Stimulated activated CD4-positive, alpha-beta T cell treated with anti-CD3 and anti-CD28 coated beads, TNF-alpha, amount 100 ng/mL, for 1 hour (primary cell): ENCODE measurements at regions not wholly inside any gene's neighbourhood (a gene's known extent, or its start where the extent isn't known, plus 50 kb on each side); places are given as distances from the start of the nearest gene placed in this dataset.

Source experiments
- DNase-seq, 3 donors: peaks; one replicate each; pipeline ENCODE4 v3.0.0-alpha.2; 2020; ENCODE audit warnings: low read depth in 3 of 3, low spot score in 1 of 3

DNA sequence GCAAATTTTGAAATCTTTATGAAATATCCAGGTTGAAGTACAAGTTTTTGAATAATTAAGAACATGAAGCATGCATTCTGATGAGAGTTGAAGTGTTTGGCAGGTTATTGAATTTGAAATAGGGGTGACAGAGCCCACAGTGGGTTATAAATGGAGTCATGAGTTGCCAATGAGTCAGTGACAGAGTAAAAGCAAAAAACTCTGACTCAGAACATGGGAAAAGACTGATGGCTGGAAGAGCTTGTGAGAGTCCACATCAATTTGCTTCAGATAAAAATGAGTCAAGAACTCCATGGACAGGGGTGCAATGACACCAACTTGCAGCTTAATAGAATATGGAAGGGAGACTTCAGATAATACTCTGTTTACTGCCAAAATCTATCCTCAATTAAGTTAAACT lies 105.3 kb downstream of the SLC6A15 start:
- no peak for DNase-seq

DNA sequence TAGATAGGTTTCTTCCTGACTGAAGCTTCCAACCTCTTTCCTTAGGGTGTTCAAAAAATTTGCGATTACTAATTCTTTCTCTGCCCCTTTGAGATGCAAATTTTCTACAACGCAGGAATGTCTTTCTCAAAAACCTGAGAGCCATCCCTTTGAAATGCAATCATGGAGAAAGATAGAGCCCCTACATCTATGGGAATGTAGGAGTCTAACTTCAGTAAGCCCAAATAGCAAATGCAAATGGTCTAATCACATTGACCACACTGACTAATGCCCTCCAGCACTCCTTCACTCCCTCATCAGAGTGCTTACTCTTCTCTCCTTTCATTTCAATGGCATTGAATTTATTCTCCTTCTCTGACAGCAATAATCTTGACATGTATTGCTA lies 107.1 kb downstream of the SLC6A15 start:
- no peak for DNase-seq

DNA sequence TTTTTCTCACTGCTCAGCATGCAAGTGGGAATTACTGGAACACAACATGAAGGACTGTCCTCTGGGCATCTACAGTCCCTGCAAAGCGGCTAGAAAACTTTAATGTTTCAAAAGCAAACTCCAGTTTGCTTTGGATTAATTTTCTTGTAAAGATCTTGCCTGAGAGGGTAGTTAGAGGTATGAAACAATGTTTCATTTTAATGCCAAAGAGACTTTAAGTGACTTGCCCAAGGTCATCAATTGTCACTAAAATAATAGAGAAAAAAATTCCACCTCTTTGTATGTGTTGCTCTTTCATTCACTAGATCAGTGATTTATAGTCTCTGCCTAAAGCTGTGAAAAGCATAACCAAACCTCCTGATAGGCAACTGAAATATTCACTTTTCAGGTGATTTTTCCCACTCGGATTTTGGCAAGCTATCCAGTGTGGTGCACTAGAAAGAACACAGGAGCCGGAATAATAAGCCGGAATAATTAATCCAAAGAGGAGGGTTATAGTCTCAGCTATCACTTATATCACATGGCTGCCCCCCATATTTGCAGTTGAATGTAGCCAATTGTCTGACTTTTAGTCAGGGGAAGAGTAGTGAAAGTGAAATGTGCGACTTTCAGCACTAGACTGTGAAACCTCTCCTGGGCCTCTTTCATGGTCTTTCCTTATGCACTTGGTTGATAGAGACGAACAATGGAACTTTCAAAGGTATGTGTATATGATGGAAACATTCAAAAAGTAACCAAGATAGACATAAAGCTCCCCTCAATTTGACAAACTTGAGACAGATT lies 107.7 kb downstream of the SLC6A15 start:
- DNase-seq = no peak

DNA sequence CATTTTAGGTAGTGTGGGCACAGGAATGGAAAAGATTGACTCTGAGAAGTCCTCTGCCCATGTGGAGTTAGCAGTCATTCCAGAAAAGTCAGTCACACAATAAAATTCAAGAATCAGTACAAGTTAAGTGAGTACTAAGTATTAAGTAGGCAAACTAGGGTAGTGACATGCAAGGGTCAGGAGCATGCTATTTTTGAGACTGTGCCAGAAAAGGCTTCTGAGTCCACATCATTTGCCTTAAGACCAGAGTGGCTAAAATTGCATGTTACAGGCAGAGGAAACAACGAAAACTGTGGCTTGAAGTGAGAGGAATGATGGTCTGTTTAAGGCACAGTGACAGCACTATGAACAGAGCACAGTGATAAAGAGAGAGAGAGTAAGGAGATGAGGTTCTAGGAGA lies 108.9 kb downstream of the SLC6A15 start:
- DNase-seq = no peak

- no peak for DNase-seq
Observed at GRCh38 chr12:84802161-84802560, 110.4 kb downstream of the SLC6A15 start.

DNA sequence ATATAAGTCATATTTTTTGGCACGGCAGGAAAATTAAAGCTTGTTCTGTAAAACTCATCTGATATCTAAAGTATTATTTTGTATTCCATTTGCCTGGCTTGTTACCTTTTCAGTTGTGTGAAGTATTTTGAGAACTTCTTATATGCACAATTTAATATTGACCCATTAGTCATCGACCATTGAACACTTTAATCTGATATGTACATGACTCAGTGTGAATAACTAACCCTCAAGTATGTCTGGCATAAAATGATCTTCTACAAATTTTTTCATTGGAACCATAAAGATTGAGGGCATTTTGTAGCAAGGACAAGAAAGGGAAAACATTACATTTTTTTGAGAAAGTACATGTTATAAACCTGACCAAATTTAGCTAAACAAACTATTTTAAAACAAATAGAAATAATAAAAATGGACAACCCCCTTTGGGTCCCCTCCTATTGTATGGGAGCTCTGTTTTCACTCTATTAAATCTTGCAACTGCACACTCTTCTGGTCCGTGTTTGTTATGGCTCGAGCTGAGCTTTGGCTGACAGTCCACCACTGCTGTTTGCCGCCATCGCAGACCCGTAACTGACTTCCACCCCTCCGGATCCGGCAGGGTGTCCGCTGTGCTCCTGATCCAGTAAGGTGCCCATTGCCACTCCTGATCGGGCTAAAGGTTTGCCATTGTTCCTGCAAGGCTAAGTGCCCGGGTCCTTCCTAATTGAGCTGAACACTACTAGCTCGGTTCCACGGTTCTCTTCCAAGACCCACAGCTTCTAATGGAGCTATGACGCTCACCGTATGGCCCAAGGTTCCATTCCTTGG lies 118.8 kb downstream of the SLC6A15 start:
- DNase-seq = no peak

- no peak for DNase-seq
Observed at GRCh38 chr12:84791444-84791843, 121.2 kb downstream of the SLC6A15 start.

- DNase-seq = no peak
Observed at GRCh38 chr12:84789184-84789583, 123.4 kb downstream of the SLC6A15 start.

GRCh38 chr12:84787253-84787652 lies 125.3 kb downstream of the SLC6A15 start:
- no peak for DNase-seq

DNA sequence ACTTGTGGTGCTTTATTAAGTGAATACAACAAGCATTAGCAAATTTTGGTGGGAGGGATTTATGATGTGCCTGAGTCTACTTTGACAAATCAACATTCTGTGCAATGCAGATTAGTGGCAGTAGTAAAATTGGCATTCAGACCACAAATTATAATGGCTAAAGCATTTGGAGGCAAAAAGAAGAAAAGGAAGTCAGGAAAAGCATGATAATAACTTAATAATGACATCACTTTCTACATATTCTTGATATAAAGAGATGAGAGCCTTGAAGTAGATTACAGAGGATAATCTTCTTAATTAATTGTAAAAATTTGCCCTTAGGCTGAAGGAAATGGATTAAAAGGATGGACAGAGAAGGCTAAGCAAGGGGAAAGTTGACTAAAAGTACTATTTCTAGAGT lies 126.0 kb downstream of the SLC6A15 start:
- no peak for DNase-seq

GRCh38 chr12:84785951-84786350 lies 126.6 kb downstream of the SLC6A15 start:
- DNase-seq = no peak

- DNase-seq = no peak
Observed at GRCh38 chr12:84785281-84785680, 127.3 kb downstream of the SLC6A15 start.

GRCh38 chr12:84779169-84779568 lies 133.4 kb downstream of the SLC6A15 start:
- no peak for DNase-seq

DNA sequence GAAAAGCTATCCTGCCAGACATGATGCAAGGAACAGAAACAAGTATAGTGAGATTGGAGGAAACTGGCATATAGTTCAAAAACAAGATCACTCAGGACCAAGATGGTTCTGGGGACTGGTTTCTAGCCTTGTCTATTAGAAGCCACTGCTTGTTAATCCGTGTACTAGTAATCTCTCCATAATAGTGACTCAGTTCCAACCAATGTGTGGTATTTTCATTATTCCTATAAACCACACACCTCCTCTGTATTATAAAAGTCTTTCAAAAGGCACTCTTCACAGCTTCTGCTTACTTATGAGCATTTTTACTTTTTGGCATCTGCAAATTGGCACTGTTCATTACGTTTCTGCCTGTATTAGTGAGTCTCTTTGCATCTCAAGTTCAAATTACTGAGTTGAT lies 140.3 kb downstream of the SLC6A15 start:
- DNase-seq = no peak

DNA sequence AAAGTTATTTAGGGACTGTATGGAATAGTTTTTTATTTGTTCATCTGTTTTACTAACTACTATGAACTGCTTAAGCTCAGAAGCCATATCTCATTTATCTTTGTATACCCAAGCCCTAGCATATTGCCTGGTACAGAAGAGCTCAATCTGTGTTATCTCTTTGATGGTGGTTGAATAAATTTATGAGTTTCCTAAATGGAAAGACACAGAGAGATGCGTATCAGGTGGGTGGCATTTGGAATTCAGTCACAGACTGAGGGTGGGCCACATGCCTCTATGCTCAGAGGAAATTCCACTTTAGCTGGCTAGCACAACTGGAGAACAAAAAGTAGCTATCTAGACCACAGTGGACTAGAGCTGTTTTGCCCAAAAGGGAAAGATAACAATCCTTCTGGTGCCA lies 145.5 kb downstream of the SLC6A15 start:
- no peak for DNase-seq

GRCh38 chr12:84766375-84766774 lies 146.2 kb downstream of the SLC6A15 start:
- no peak for DNase-seq

DNA sequence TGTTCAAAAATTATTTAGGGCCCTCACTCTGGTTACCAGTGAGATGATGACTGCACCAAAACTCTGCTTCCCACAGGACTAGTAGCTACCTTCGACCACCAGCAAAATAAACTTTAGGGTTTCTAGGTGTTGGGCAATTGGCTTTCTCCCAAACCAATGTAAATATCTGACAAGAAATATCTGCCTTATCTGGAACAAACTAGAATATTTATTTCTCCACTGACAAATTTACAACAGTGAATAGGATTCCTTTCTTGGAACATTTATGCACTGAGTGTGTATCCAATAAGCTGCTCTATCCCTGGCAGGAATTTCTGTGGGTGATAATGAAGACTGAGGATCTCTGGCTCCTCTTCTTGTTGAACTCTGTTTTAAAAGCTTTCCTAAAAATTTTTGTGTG lies 148.6 kb downstream of the SLC6A15 start:
- no peak for DNase-seq

- no peak for DNase-seq
Observed at GRCh38 chr12:84763107-84763506, 149.5 kb downstream of the SLC6A15 start.

DNA sequence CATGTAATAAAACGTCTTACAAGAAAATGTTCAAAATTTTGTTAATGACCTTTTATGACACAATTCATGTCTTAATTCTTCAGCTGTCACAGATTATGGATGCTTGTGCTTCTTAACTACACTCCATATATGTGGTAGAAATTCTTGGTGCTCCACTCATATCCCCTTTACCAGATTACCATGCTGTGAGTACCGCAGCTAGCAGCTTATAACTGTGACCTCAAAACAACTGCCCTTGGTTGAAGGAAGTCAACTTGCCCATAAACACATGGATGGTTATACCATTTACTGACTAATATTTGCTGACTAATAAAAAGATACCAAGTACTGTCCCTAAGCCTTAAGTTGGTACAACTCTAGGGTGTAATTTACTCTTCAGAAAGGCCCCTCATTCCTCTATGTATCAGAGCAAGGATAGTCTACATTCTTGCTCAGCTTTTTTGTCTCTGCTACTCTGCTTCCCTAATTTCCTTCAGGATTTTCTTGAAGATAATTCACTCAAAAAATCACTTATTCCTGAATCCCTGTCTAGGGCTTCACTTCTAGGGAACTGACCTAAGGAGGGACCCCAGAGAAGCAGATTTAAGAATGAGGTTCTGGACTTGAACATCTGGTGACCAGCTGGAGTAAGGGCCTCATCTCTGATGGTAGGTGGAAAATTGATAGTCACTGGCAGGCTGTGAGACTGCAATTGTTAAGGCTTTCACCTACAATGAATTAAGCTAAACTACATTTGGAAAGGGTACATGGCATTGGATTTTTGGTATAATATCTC lies 152.3 kb downstream of the SLC6A15 start:
- DNase-seq = no peak

DNA sequence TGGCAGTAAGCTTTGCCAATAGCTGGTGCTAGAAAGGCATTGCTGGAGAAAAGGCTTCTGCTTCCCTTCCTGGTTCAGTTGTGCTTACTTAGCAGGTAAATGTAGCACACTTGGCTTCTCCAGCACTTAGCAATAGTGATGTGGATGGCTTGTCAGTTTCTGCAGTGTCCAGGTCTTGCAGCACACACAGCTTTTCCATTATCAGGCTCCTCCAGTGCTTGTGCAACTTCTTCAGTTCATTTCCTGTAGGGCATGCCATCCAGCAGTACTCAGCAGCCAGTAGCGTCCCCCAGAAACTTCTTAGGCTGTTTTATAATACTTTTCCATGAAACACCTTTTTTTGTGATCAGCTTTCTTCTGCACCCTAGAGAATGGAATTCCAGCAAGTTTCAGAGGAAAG lies 154.6 kb downstream of the SLC6A15 start:
- DNase-seq = no peak

GRCh38 chr12:84756961-84757360 lies 155.6 kb downstream of the SLC6A15 start:
- no peak for DNase-seq

DNA sequence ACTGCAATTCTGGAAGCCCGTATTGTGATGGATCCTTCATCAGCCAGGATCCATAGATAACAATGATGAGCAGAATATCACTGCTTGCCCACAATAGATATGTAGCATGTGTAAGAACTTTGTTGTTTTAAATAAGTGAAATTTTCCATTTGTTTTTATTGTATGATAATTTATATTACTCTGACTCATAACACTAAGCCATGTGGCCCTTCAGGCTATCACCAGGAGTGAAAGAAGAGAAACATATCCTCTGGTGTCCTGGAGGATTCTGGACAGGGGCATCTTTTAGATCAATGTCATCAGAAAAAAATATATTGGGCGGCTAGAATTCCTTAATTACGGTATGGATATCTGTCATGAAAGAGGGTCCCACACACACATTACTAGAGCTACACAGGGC lies 167.5 kb downstream of the SLC6A15 start:
- DNase-seq = no peak
